Peyer's patch (tissue), 4 donors: ENCODE measurements at regions not wholly inside any gene's neighbourhood (a gene's known extent, or its start where the extent isn't known, plus 50 kb on each side); places are given as distances from the start of the nearest gene placed in this dataset.

Source experiments
- POLR2A ChIP-seq, 2 donors: fragments of 450-650 bp; IDR thresholded peaks; one replicate each; pipeline ENCODE4 v1.5.1; 2017; ENCODE audit warnings: antibody characterized with exemption in 2 of 2, mild to moderate bottlenecking in 2 of 2, moderate library complexity in 2 of 2
- TF ChIP-seq, protein P1 (sequence below), 6 experiments: fragments of 450-650 bp in 4 of 6; fragments of 200-600 bp in 2 of 6; sonication (generic) in 1 of 6; IDR thresholded peaks; one replicate each; pipeline ENCODE4 v1.5.1; 2017 to 2019; ENCODE audit warnings: antibody characterized with exemption in 6 of 6, mild to moderate bottlenecking in 3 of 6, moderate library complexity in 1 of 6

DNA sequence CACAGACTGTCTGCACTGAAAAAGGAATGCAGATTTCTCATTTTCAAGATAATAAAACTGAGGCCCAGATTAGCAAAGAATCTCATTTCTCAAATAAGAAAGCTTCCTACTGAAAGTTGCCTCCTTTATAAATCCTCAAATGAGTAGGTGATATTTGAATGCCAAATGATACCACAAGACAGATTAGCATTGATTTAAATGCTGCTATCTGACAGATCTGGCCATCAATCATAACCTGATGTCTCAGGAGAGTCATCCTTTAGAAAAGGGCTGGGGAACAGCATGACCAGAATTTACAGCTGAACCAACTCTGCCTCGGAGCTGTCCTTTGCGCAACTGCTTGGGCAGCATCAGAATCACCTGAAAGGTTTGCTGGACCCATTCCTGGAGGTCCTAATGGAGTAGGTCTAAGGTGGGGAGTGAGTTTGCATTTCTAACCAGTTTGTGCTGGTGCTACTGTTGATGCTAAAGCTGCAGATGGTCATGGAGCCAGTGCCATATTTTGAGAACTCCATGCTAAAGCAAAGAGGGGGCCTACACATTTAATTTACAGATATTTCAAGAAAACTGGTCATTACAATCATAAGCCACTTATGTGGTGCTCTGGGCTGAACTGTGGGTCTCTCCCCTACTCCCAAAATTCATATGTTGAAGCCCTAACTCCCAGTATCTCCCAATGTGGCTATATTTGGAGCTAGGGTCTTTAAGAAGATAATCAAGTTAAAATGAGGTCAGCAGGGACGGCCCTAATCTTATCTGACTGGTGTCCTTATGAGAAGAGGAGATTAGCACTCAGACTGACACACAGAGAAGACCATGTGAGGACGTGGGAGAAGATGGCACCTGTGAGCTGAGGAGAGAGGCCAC is 295.5 kb upstream of the JARID2 start:
- TF ChIP-seq, protein P1, sequence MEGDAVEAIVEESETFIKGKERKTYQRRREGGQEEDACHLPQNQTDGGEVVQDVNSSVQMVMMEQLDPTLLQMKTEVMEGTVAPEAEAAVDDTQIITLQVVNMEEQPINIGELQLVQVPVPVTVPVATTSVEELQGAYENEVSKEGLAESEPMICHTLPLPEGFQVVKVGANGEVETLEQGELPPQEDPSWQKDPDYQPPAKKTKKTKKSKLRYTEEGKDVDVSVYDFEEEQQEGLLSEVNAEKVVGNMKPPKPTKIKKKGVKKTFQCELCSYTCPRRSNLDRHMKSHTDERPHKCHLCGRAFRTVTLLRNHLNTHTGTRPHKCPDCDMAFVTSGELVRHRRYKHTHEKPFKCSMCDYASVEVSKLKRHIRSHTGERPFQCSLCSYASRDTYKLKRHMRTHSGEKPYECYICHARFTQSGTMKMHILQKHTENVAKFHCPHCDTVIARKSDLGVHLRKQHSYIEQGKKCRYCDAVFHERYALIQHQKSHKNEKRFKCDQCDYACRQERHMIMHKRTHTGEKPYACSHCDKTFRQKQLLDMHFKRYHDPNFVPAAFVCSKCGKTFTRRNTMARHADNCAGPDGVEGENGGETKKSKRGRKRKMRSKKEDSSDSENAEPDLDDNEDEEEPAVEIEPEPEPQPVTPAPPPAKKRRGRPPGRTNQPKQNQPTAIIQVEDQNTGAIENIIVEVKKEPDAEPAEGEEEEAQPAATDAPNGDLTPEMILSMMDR (IDR thresholded peaks at IDR 0.05) = no peak
- TF ChIP-seq POLR2A (IDR thresholded peaks at IDR 0.05) = no peak
